ENCODE measurements at regions not wholly inside any gene's neighbourhood (a gene's known extent, or its start where the extent isn't known, plus 50 kb on each side); places are given as distances from the start of the nearest gene placed in this dataset.

GRCh38 chr1:82978461-82979324, 1020.2 kb downstream of the TTLL7 start:
- TF ChIP-seq POLR2A (IDR thresholded peaks at IDR 0.05; ENCODE audit: extremely low read depth, insufficient read length), result no peak
- no peak for TF ChIP-seq MAX (IDR thresholded peaks at IDR 0.05; ENCODE audit: low read depth, low read length)
- no peak for TF ChIP-seq MYC (IDR thresholded peaks at IDR 0.05; ENCODE audit: low read depth, low read length)
- no peak for TF ChIP-seq CTCF (IDR thresholded peaks at IDR 0.05; ENCODE audit: low read depth, low read length)
- DNase-seq (ENCODE audit: low read depth), result no peak
- H3K4me3 ChIP-seq (ENCODE audit: low read depth, low read length), result no peak overlapping the region

- no peak for DNase-seq (ENCODE audit: low read depth)
- TF ChIP-seq MAX (IDR thresholded peaks at IDR 0.05; ENCODE audit: low read depth, low read length), result no peak
- TF ChIP-seq CTCF (IDR thresholded peaks at IDR 0.05; ENCODE audit: low read depth, low read length), result no peak
- no peak for TF ChIP-seq POLR2A (IDR thresholded peaks at IDR 0.05; ENCODE audit: extremely low read depth, insufficient read length)
- no peak for TF ChIP-seq MYC (IDR thresholded peaks at IDR 0.05; ENCODE audit: low read depth, low read length)
- no peak overlapping the region for H3K4me3 ChIP-seq (ENCODE audit: low read depth, low read length)
Observed at GRCh38 chr1:82972841-82973553, 1025.9 kb downstream of the TTLL7 start.

- no peak for TF ChIP-seq POLR2A (IDR thresholded peaks at IDR 0.05; ENCODE audit: extremely low read depth, insufficient read length)
- no peak for TF ChIP-seq MYC (IDR thresholded peaks at IDR 0.05; ENCODE audit: low read depth, low read length)
- TF ChIP-seq CTCF (IDR thresholded peaks at IDR 0.05; ENCODE audit: low read depth, low read length), result no peak
- no peak for TF ChIP-seq MAX (IDR thresholded peaks at IDR 0.05; ENCODE audit: low read depth, low read length)
- no peak overlapping the region for H3K4me3 ChIP-seq (ENCODE audit: low read depth, low read length)
- DNase-seq (ENCODE audit: low read depth), result no peak
Observed at GRCh38 chr1:82969340-82969739, 1029.6 kb downstream of the TTLL7 start.

GRCh38 chr1:82962658-82963057, 1036.3 kb downstream of the TTLL7 start:
- TF ChIP-seq MAX (IDR thresholded peaks at IDR 0.05; ENCODE audit: low read depth, low read length), result no peak
- TF ChIP-seq CTCF (IDR thresholded peaks at IDR 0.05; ENCODE audit: low read depth, low read length), result no peak
- TF ChIP-seq MYC (IDR thresholded peaks at IDR 0.05; ENCODE audit: low read depth, low read length), result no peak
- TF ChIP-seq POLR2A (IDR thresholded peaks at IDR 0.05; ENCODE audit: extremely low read depth, insufficient read length), result no peak
- DNase-seq (ENCODE audit: low read depth), result no peak
- no peak overlapping the region for H3K4me3 ChIP-seq (ENCODE audit: low read depth, low read length)

GRCh38 chr1:82950606-82951200, 1048.2 kb downstream of the TTLL7 start:
- no peak for DNase-seq (ENCODE audit: low read depth)
- H3K4me3 ChIP-seq (ENCODE audit: low read depth, low read length), result no peak overlapping the region
- TF ChIP-seq MYC (IDR thresholded peaks at IDR 0.05; ENCODE audit: low read depth, low read length), result no peak
- no peak for TF ChIP-seq POLR2A (IDR thresholded peaks at IDR 0.05; ENCODE audit: extremely low read depth, insufficient read length)
- TF ChIP-seq MAX (IDR thresholded peaks at IDR 0.05; ENCODE audit: low read depth, low read length), result no peak
- TF ChIP-seq CTCF (IDR thresholded peaks at IDR 0.05; ENCODE audit: low read depth, low read length), result no peak

All from NB4 (cell line).